ENCODE measurements at regions not wholly inside any gene's neighbourhood (a gene's known extent, or its start where the extent isn't known, plus 50 kb on each side); places are given as distances from the start of the nearest gene placed in this dataset.

DNA sequence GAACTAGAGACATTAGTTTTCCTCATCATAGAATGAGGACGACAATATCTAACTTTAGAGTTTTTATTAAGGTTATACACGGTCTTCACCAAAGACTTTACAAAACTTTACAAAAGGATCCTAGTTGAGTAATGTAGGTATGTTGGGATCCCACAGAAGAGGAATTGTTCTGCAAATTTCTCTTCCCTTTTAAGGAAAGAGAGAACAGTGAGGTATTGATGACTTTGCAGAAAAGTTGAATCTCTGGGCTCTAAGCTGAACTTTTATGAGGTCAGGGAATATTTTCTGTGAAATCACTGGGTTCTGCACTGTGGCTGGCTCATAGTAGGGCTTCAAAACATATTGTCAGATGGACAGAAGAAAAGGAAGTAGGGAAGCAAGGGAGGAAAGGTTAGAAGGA lies 89.8 kb upstream of the PIRT start:
- intact Hi-C loops (cut with micrococcal nuclease; ENCODE audit: unreplicated experiment): no loop called here
- H4K20me1 ChIP-seq (ENCODE audit: insufficient read depth, low read length): no peaks in the 10 kb centered on the region
- TF ChIP-seq, protein P1, sequence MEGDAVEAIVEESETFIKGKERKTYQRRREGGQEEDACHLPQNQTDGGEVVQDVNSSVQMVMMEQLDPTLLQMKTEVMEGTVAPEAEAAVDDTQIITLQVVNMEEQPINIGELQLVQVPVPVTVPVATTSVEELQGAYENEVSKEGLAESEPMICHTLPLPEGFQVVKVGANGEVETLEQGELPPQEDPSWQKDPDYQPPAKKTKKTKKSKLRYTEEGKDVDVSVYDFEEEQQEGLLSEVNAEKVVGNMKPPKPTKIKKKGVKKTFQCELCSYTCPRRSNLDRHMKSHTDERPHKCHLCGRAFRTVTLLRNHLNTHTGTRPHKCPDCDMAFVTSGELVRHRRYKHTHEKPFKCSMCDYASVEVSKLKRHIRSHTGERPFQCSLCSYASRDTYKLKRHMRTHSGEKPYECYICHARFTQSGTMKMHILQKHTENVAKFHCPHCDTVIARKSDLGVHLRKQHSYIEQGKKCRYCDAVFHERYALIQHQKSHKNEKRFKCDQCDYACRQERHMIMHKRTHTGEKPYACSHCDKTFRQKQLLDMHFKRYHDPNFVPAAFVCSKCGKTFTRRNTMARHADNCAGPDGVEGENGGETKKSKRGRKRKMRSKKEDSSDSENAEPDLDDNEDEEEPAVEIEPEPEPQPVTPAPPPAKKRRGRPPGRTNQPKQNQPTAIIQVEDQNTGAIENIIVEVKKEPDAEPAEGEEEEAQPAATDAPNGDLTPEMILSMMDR (conservative IDR thresholded peaks at IDR 0.05; ENCODE audit: low read length): no peak
- TF ChIP-seq EZH2phosphoT487 (IDR thresholded peaks at IDR 0.05; ENCODE audit: borderline replicate concordance, low read depth, low read length): no peak
- no peaks in the 10 kb centered on the region for H3K36me3 ChIP-seq (ENCODE audit: insufficient read depth, low read length)
- H3K4me1 ChIP-seq (ENCODE audit: insufficient read depth, low read length, poor library complexity, severe bottlenecking): no peaks in the 10 kb centered on the region
- H3K79me2 ChIP-seq (ENCODE audit: insufficient read depth, low read depth, low read length): no peaks in the 10 kb centered on the region
- no peak overlapping the region for H3K4me3 ChIP-seq (ENCODE audit: low read depth, low read length, poor library complexity, severe bottlenecking)
- no peak overlapping the region for H2AFZ ChIP-seq (ENCODE audit: low read length)
- H3K27ac ChIP-seq (ENCODE audit: low read depth, low read length, poor library complexity, severe bottlenecking): no peak overlapping the region
- no TSS peak for BruUV-seq (replicated peaks)
- H3K9me3 ChIP-seq (ENCODE audit: low read length): no peaks in the 10 kb centered on the region
- H3K4me2 ChIP-seq (ENCODE audit: low read length): no peak overlapping the region
- DNase-seq (ENCODE audit: low spot score): no peak
- no peaks in the 10 kb centered on the region for H3K9me2 ChIP-seq (ENCODE audit: insufficient read depth, low read length)
- POLR2A ChIA-PET: no interaction called here
- CTCF ChIA-PET (ENCODE audit: unreplicated experiment): no interaction called here

DNA sequence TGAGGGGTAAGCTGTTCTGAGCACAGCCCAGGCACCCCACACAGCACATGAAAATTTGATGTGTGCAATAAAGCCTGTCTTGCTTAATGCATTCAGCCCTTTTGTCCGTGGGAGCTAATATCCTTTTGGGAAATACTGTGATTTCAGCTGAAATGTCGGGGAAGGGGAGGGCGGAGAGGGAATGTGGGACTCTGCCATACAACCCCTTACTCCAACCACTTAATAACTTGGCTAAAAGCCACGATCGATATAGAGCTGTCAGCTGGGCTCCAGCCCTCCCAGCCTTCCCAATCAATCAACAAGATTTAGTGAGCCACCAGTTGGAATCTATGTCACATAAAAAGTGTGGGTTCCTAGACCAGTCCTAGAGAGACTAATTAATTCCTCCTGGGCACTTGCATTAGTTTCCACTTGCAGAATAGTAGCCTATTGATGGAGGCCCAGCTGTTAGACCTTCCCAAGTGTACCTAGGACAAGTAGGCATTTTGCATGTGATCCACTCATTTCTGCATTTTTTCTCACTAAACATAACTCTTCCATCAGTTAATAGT lies 82.7 kb upstream of the PIRT start:
- Histone ChIP-seq H3K79me2 (ENCODE audit: insufficient read depth, low read depth, low read length) (no peaks in the 10 kb centered on the region), H2AFZ (ENCODE audit: low read length) (no peak overlapping the region), H3K4me3 (ENCODE audit: low read depth, low read length, poor library complexity, severe bottlenecking) (no peak overlapping the region), H3K27ac (ENCODE audit: low read depth, low read length, poor library complexity, severe bottlenecking) (no peak overlapping the region), H4K20me1 (ENCODE audit: insufficient read depth, low read length) (no peaks in the 10 kb centered on the region), H3K9me3 (ENCODE audit: low read length) (no peaks in the 10 kb centered on the region), H3K4me2 (ENCODE audit: low read length) (no peak overlapping the region), H3K4me1 (ENCODE audit: insufficient read depth, low read length, poor library complexity, severe bottlenecking) (no peaks in the 10 kb centered on the region), H3K9me2 (ENCODE audit: insufficient read depth, low read length) (no peaks in the 10 kb centered on the region), H3K36me3 (ENCODE audit: insufficient read depth, low read length) (no peaks in the 10 kb centered on the region)
- POLR2A ChIA-PET: no interaction called here
- intact Hi-C loops (cut with micrococcal nuclease; ENCODE audit: unreplicated experiment): no loop called here
- DNase-seq (ENCODE audit: low spot score): no peak
- CTCF ChIA-PET (ENCODE audit: unreplicated experiment): no interaction called here
- no peak for TF ChIP-seq EZH2phosphoT487 (IDR thresholded peaks at IDR 0.05; ENCODE audit: borderline replicate concordance, low read depth, low read length)
- TF ChIP-seq, protein P1 (conservative IDR thresholded peaks at IDR 0.05; ENCODE audit: low read length): no peak
- no TSS peak for BruUV-seq (replicated peaks)

DNA sequence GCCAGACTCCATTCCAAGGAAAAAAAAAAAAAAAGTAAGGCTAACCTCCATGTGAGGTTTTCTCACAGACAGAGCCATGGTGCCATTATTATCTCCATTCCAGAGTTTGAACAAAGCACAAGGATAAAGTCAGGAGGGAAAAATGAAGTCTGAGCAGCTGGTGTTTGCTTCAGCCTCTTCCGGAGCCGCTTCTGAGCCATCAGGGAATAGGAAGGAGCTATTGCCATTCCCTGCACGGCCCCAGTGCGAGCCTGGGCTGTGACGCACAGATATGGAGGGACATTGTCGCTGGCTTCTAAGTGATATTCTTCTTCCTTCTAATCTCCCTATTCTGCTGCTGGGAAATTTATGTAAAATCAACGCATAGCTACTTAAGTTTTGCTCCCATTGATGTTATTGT lies 69.5 kb upstream of the PIRT start:
- Histone ChIP-seq H3K4me3 (ENCODE audit: low read depth, low read length, poor library complexity, severe bottlenecking) (no peak overlapping the region), H3K4me2 (ENCODE audit: low read length) (no peak overlapping the region), H3K36me3 (ENCODE audit: insufficient read depth, low read length) (no peaks in the 10 kb centered on the region), H3K27ac (ENCODE audit: low read depth, low read length, poor library complexity, severe bottlenecking) (no peak overlapping the region), H3K9me2 (ENCODE audit: insufficient read depth, low read length) (no peaks in the 10 kb centered on the region), H3K4me1 (ENCODE audit: insufficient read depth, low read length, poor library complexity, severe bottlenecking) (no peaks in the 10 kb centered on the region), H4K20me1 (ENCODE audit: insufficient read depth, low read length) (no peaks in the 10 kb centered on the region), H3K9me3 (ENCODE audit: low read length) (peaks cover under 1% of the 10 kb centered on the region; the same call in 1 of the 2 replicates), H3K79me2 (ENCODE audit: insufficient read depth, low read depth, low read length) (no peaks in the 10 kb centered on the region), H2AFZ (ENCODE audit: low read length) (no peak overlapping the region)
- TF ChIP-seq, protein P1 (conservative IDR thresholded peaks at IDR 0.05; ENCODE audit: low read length): no peak
- TF ChIP-seq EZH2phosphoT487 (IDR thresholded peaks at IDR 0.05; ENCODE audit: borderline replicate concordance, low read depth, low read length): no peak
- intact Hi-C loops (cut with micrococcal nuclease; ENCODE audit: unreplicated experiment): no loop called here
- ChIA-PET POLR2A (no interaction called here), CTCF (ENCODE audit: unreplicated experiment) (no interaction called here)
- no peak for DNase-seq (ENCODE audit: low spot score)
- no TSS peak for BruUV-seq (replicated peaks)
